SK-N-SH treated with all-trans-retinoic acid at 6 μM for 48 hours (cell line): ENCODE measurements at regions not wholly inside any gene's neighbourhood (a gene's known extent, or its start where the extent isn't known, plus 50 kb on each side); places are given as distances from the start of the nearest gene placed in this dataset.

Source experiments
- PATZ1 ChIP-seq: fragments of 250-450 bp; sonication (Bioruptor Pico); IDR thresholded peaks from 2 replicates; pipeline ENCODE4 v1.8.0; 2020; ENCODE audit warnings: mild to moderate bottlenecking, moderate library complexity, borderline replicate concordance
- ZFP30 ChIP-seq: fragments of 450-650 bp; formaldehyde crosslinking; IDR thresholded peaks from 2 replicates; pipeline ENCODE4 v1.5.0; 2022; ENCODE audit warnings: mild to moderate bottlenecking, moderate library complexity

GRCh38 chr10:61169294-61169693 is 225.3 kb upstream of the RHOBTB1 start:
- TF ChIP-seq ZFP30 (CRISPR knock-in tag) (no peak), PATZ1 (CRISPR knock-in tag) (no peak)
